H1 (cell line): ENCODE measurements at regions not wholly inside any gene's neighbourhood (a gene's known extent, or its start where the extent isn't known, plus 50 kb on each side); places are given as distances from the start of the nearest gene placed in this dataset.

ENCODE experiments used
- CTCF ChIA-PET: fragments of 300-600 bp; sonication (Branson Sonifier 250); formaldehyde crosslinking; loops from one replicate; lab custom pipeline; 2021; ENCODE audit not compliant: partially characterized antibody; lab: Charles Lee
- POLR2A ChIA-PET: fragments of 300-600 bp; sonication (Branson Sonifier 250); formaldehyde crosslinking; loops from one replicate; lab custom pipeline; 2021; ENCODE audit warnings: inconsistent platforms; ENCODE audit not compliant: partially characterized antibody; lab: Charles Lee
- DNase-seq, 2 experiments: peaks; one replicate each; pipeline versions ENCODE4 v3.0.0 to v3.0.0-alpha.2; 2010 to 2022; ENCODE audit warnings: low spot score in 2 of 2, low read depth in 1 of 2, mixed read lengths in 1 of 2
- FAIRE-seq: peaks from 2 replicates; lab custom pipeline; 2011; peaks lifted over from hg19 to GRCh38; lab: Jason Lieb, UNC
- H2AFZ ChIP-seq: 2 replicates; pipeline ENCODE4 v1.8.1; 2012; ENCODE audit warnings: low read length, inconsistent platforms
- H2AK5ac ChIP-seq: 2 replicates; pipeline ENCODE4 v1.6.1; 2013; ENCODE audit warnings: low read depth, low read length
- H2BK120ac ChIP-seq: replicated peaks from 2 replicates; pipeline ENCODE3; 2013; ENCODE audit warnings: low read depth, low read length, inconsistent platforms
- H2BK12ac ChIP-seq: 2 replicates; pipeline ENCODE4 v1.6.1; 2013; ENCODE audit warnings: low read depth, low read length
- H2BK15ac ChIP-seq: 2 replicates; pipeline ENCODE4 v1.6.1; 2013; ENCODE audit warnings: low read length
- H2BK20ac ChIP-seq: 2 replicates; pipeline ENCODE4 v1.6.1; 2013; ENCODE audit warnings: low read length
- H2BK5ac ChIP-seq: 2 replicates; pipeline ENCODE4 v1.6.1; 2013; ENCODE audit warnings: low read depth, low read length
- H3K14ac ChIP-seq: 2 replicates; pipeline ENCODE4 v1.6.1; 2013; ENCODE audit warnings: inconsistent platforms; ENCODE audit not compliant: insufficient read length
- H3K18ac ChIP-seq: 2 replicates; pipeline ENCODE4 v1.6.1; 2013; ENCODE audit warnings: low read length; ENCODE audit errors: extremely low read depth
- H3K23ac ChIP-seq: 2 replicates; pipeline ENCODE4 v1.6.1; 2013; ENCODE audit warnings: inconsistent platforms; ENCODE audit not compliant: insufficient read length
- H3K23me2 ChIP-seq: 2 replicates; pipeline ENCODE4 v1.6.1; 2013; ENCODE audit warnings: low read depth, low read length
- H3K27ac ChIP-seq: 2 replicates; pipeline ENCODE4 v1.6.1; 2011; ENCODE audit warnings: low read depth, low read length, inconsistent platforms
- H3K27me3 ChIP-seq, 4 experiments: replicated peaks in 1 of 4; 1 replicate in 1 of 4; 2 replicates in 3 of 4; pipeline versions ENCODE4 v1.6.1 to v1.8.1; 2011 to 2013; ENCODE audit warnings: low read length in 3 of 4, mild to moderate bottlenecking in 3 of 4, inconsistent platforms in 2 of 4, mixed read lengths in 2 of 4, moderate library complexity in 1 of 4; ENCODE audit not compliant: control insufficient read depth in 3 of 4, insufficient read depth in 3 of 4; ENCODE audit errors: extremely low read depth in 1 of 4
- H3K36me3 ChIP-seq, 4 experiments: 2 replicates each; pipeline versions ENCODE4 v1.6.1 to v1.8.1; 2011 to 2013; ENCODE audit warnings: mild to moderate bottlenecking in 4 of 4, low read length in 3 of 4, moderate library complexity in 2 of 4, control low read depth in 1 of 4, inconsistent platforms in 1 of 4; ENCODE audit not compliant: insufficient read depth in 4 of 4, control insufficient read depth in 2 of 4
- H3K4ac ChIP-seq: replicated peaks from 2 replicates; pipeline ENCODE3; 2013; ENCODE audit warnings: low read length, low read depth, mixed read lengths, inconsistent platforms; ENCODE audit not compliant: insufficient read length
- H3K4me1 ChIP-seq, 4 experiments: replicated peaks in 1 of 4; 1 replicate in 1 of 4; 2 replicates in 3 of 4; pipeline versions ENCODE4 v1.6.1 to v1.8.1; 2011 to 2013; ENCODE audit warnings: low read length in 3 of 4, inconsistent platforms in 2 of 4, mixed read lengths in 1 of 4; ENCODE audit not compliant: insufficient read depth in 4 of 4, control insufficient read depth in 3 of 4
- H3K4me2 ChIP-seq, 2 experiments: 2 replicates each; pipeline versions ENCODE4 v1.6.1 to v1.8.1; 2011 to 2013; ENCODE audit warnings: low read depth in 2 of 2, low read length in 2 of 2, control low read depth in 1 of 2, inconsistent platforms in 1 of 2, mild to moderate bottlenecking in 1 of 2; ENCODE audit not compliant: insufficient read depth in 1 of 2
- H3K4me3 ChIP-seq, 4 experiments: fragments of 200-600, 300-600 bp in 1 of 4; sonication (generic), shearing (Covaris generic), sonication (Bioruptor Twin) in 1 of 4; 2 replicates each; pipeline versions ENCODE4 v1.5.1 to v1.8.1; 2011 to 2016; ENCODE audit warnings: low read length in 4 of 4, low read depth in 3 of 4, control low read depth in 2 of 4, inconsistent platforms in 2 of 4, mild to moderate bottlenecking in 2 of 4, mixed read lengths in 1 of 4, moderate library complexity in 1 of 4; ENCODE audit not compliant: insufficient read depth in 2 of 4; ENCODE audit errors: extremely low read depth in 1 of 4
- H3K56ac ChIP-seq: replicated peaks from 2 replicates; pipeline ENCODE3; 2013; ENCODE audit warnings: low read depth, mild to moderate bottlenecking, mixed read lengths, low read length, inconsistent platforms; ENCODE audit not compliant: insufficient read length
- H3K79me1 ChIP-seq: 2 replicates; pipeline ENCODE4 v1.6.1; 2013; ENCODE audit warnings: low read depth, low read length, control low read depth
- H3K79me2 ChIP-seq, 2 experiments: 2 replicates each; pipeline versions ENCODE4 v1.6.1 to v1.8.1; 2012 to 2013; ENCODE audit warnings: low read length in 2 of 2, mild to moderate bottlenecking in 2 of 2, inconsistent platforms in 1 of 2; ENCODE audit not compliant: insufficient read depth in 2 of 2, control insufficient read depth in 1 of 2
- H3K9ac ChIP-seq, 4 experiments: replicated peaks in 1 of 4; 1 replicate in 1 of 4; 2 replicates in 3 of 4; pipeline versions ENCODE4 v1.6.1 to v1.8.1; 2011 to 2013; ENCODE audit warnings: low read depth in 3 of 4, low read length in 3 of 4, control low read depth in 2 of 4, mild to moderate bottlenecking in 2 of 4, moderate library complexity in 2 of 4, inconsistent platforms in 1 of 4; ENCODE audit errors: extremely low read depth in 1 of 4
- H3K9me3 ChIP-seq, 2 experiments: 2 replicates each; pipeline versions ENCODE4 v1.6.1 to v1.8.1; 2012 to 2013; ENCODE audit warnings: mild to moderate bottlenecking in 2 of 2, moderate library complexity in 2 of 2, control low read depth in 1 of 2, inconsistent platforms in 1 of 2, low read depth in 1 of 2, low read length in 1 of 2, mixed read lengths in 1 of 2; ENCODE audit not compliant: insufficient read depth in 2 of 2
- H4K20me1 ChIP-seq, 2 experiments: replicated peaks in 1 of 2; 2 replicates each; pipeline versions ENCODE3 to v1.8.1; 2011 to 2013; ENCODE audit warnings: inconsistent platforms in 2 of 2, low read length in 2 of 2, mild to moderate bottlenecking in 1 of 2; ENCODE audit not compliant: insufficient read depth in 2 of 2, control insufficient read depth in 1 of 2
- H4K5ac ChIP-seq: 2 replicates; pipeline ENCODE4 v1.6.1; 2013; ENCODE audit warnings: low read length, low read depth, mixed read lengths, inconsistent platforms; ENCODE audit not compliant: insufficient read length
- H4K8ac ChIP-seq: 2 replicates; pipeline ENCODE4 v1.8.0; 2013; ENCODE audit warnings: mild to moderate bottlenecking, moderate library complexity, low read length, inconsistent platforms; ENCODE audit not compliant: insufficient read depth; ENCODE audit errors: extremely low read depth
- H4K91ac ChIP-seq: replicated peaks from 2 replicates; pipeline ENCODE3; 2013; ENCODE audit warnings: low read length, mixed read lengths, inconsistent platforms; ENCODE audit not compliant: insufficient read length
- CEBPB ChIP-seq: IDR thresholded peaks from 2 replicates; pipeline ENCODE4 v1.6.1; 2012; ENCODE audit warnings: low read depth, low read length
- EZH2 ChIP-seq: fragments of 200-600 bp; sonication (generic); IDR thresholded peaks from 2 replicates; pipeline ENCODE4 v1.7.1; 2012; ENCODE audit warnings: low read depth, mild to moderate bottlenecking, moderate library complexity, low read length, inconsistent platforms; ENCODE audit not compliant: severe bottlenecking
- FOSL1 ChIP-seq: IDR thresholded peaks from 2 replicates; pipeline ENCODE4 v1.6.1; 2011; ENCODE audit warnings: mild to moderate bottlenecking, low read depth, low read length, moderate library complexity; ENCODE audit not compliant: insufficient read depth
- KDM5A ChIP-seq: fragments of 200-600 bp; IDR thresholded peaks from 2 replicates; pipeline ENCODE4 v1.7.1; 2012; ENCODE audit warnings: mild to moderate bottlenecking, low read length, inconsistent platforms, mixed read lengths
- NANOG ChIP-seq: IDR thresholded peaks from 2 replicates; pipeline ENCODE4 v1.6.1; 2011; ENCODE audit warnings: low read length, low read depth, mild to moderate bottlenecking, inconsistent platforms; ENCODE audit not compliant: insufficient read depth, poor library complexity, severe bottlenecking
- PHF8 ChIP-seq: fragments of 200-600 bp; sonication (generic); conservative IDR thresholded peaks from 2 replicates; pipeline ENCODE4 v1.7.1; 2012; ENCODE audit warnings: low read depth, mild to moderate bottlenecking, inconsistent platforms, low read length, moderate library complexity
- ZNF274 ChIP-seq: IDR thresholded peaks from 2 replicates; pipeline ENCODE4 v1.7.0; 2012; ENCODE audit warnings: low read length, borderline replicate concordance; ENCODE audit errors: extremely low read depth
- WGBS, 2 experiments: shearing (Covaris generic) in 1 of 2; methylation state at CpG; one replicate each; pipeline versions ENCODE4 v1.1.6 to v1.1.7; 2013 to 2015; ENCODE audit warnings: low lambda C conversion rate in 2 of 2, mixed read lengths in 2 of 2, inconsistent platforms in 1 of 2, low coverage in 1 of 2, missing lambda C conversion rate in 1 of 2; ENCODE audit not compliant: insufficient replicate concordance in 2 of 2, insufficient coverage in 1 of 2, insufficient read length in 1 of 2; ENCODE audit errors: extremely low coverage in 1 of 2, missing lambda C conversion rate in 1 of 2; 5-methylcytosine and 5-hydroxymethylcytosine counted together
- TF ChIP-seq, protein P1 (sequence below): IDR thresholded peaks from 2 replicates; pipeline ENCODE4 v1.6.1; 2012; ENCODE audit warnings: inconsistent platforms
- TF ChIP-seq, protein P2 (sequence below): IDR thresholded peaks from 2 replicates; pipeline ENCODE4 v1.6.1; 2011; ENCODE audit warnings: low read depth, mild to moderate bottlenecking, low read length; ENCODE audit not compliant: insufficient read depth
- TF ChIP-seq, protein P3 (sequence below): IDR thresholded peaks from 2 replicates; pipeline ENCODE4 v1.6.1; 2012; ENCODE audit warnings: low read length, inconsistent platforms
- TF ChIP-seq, protein P4 (sequence below): IDR thresholded peaks from 2 replicates; pipeline ENCODE4 v1.6.1; 2012; ENCODE audit warnings: inconsistent platforms

DNA sequence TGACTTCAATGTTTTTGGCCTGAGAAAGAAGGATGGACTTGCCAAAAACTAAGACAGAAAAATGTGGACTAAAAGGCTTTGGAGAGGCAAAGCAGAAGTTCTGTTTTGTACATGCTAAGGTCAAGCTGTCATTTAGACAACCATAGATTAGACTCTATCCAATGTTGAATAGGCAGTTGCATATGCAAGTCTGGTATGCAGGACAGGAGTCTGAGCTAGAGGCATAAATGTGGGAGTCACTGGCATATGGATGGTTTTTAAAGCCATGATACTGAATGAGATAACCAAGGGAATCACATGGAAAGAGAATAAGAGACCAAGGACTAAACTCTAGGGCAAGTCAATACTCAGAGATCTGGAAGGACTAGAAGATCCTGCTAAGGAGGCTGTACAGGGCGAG, 164.1 kb downstream of the LSM5 start:
- POLR2A ChIA-PET, result no interaction called here
- Histone ChIP-seq H3K9me3 (no peaks in the 10 kb centered on the region), H4K20me1 (no peaks in the 10 kb centered on the region), H2BK20ac (no peak overlapping the region), H3K18ac (no peak overlapping the region), H3K4me1 (no peaks in the 10 kb centered on the region), H2AFZ (no peak overlapping the region), H3K9ac (no peak overlapping the region), H3K23me2 (no peaks in the 10 kb centered on the region), H3K14ac (no peak overlapping the region), H3K36me3 (no peaks in the 10 kb centered on the region), H3K4me3 (no peak overlapping the region), H2BK5ac (no peak overlapping the region), H3K27me3 (no peaks in the 10 kb centered on the region), H4K5ac (no peak overlapping the region), H4K8ac (no peak overlapping the region), H2BK15ac (no peak overlapping the region), H3K4ac (no peak overlapping the region), H3K4me2 (no peak overlapping the region), H3K56ac (no peak overlapping the region), H4K91ac (no peak overlapping the region), H3K27ac (no peak overlapping the region), H3K23ac (no peak overlapping the region), H2BK12ac (no peak overlapping the region), H2BK120ac (no peak overlapping the region), H3K79me1 (no peaks in the 10 kb centered on the region; the same call in 1 of the 2 replicates), H2AK5ac (no peak overlapping the region), H3K79me2 (no peaks in the 10 kb centered on the region)
- DNase-seq, result no peak
- CTCF ChIA-PET, result interaction anchor here (1.4 kb wide), 1 partner anchor 35 kb away, joined by 3 read pairs; no protein-coding TSS in a partner anchor
- no peak for FAIRE-seq
- 82% methylated on average over 1 of the region's 1 CpG; no CpG with 5 or more reads in 1 of the 2 experiments for WGBS, 2 experiments
- no peak for TF ChIP-seq PHF8
- TF ChIP-seq, protein P1, sequence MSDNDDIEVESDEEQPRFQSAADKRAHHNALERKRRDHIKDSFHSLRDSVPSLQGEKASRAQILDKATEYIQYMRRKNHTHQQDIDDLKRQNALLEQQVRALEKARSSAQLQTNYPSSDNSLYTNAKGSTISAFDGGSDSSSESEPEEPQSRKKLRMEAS, result no peak
- no peak for TF ChIP-seq KDM5A
- TF ChIP-seq, protein P2, sequence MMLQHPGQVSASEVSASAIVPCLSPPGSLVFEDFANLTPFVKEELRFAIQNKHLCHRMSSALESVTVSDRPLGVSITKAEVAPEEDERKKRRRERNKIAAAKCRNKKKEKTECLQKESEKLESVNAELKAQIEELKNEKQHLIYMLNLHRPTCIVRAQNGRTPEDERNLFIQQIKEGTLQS, result no peak
- TF ChIP-seq, protein P3, sequence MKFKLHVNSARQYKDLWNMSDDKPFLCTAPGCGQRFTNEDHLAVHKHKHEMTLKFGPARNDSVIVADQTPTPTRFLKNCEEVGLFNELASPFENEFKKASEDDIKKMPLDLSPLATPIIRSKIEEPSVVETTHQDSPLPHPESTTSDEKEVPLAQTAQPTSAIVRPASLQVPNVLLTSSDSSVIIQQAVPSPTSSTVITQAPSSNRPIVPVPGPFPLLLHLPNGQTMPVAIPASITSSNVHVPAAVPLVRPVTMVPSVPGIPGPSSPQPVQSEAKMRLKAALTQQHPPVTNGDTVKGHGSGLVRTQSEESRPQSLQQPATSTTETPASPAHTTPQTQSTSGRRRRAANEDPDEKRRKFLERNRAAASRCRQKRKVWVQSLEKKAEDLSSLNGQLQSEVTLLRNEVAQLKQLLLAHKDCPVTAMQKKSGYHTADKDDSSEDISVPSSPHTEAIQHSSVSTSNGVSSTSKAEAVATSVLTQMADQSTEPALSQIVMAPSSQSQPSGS, result no peak
- no peak for TF ChIP-seq EZH2
- TF ChIP-seq NANOG, result no peak
- no peak for TF ChIP-seq FOSL1
- no peak for TF ChIP-seq ZNF274
- TF ChIP-seq, protein P4, sequence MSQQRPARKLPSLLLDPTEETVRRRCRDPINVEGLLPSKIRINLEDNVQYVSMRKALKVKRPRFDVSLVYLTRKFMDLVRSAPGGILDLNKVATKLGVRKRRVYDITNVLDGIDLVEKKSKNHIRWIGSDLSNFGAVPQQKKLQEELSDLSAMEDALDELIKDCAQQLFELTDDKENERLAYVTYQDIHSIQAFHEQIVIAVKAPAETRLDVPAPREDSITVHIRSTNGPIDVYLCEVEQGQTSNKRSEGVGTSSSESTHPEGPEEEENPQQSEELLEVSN, result no peak
- no peak for TF ChIP-seq CEBPB
